22Rv1 (cell line): ENCODE measurements at regions not wholly inside any gene's neighbourhood (a gene's known extent, or its start where the extent isn't known, plus 50 kb on each side); places are given as distances from the start of the nearest gene placed in this dataset.

ENCODE experiments used
- CTCF ChIP-seq: fragments of 450-650 bp; IDR thresholded peaks from 2 replicates; pipeline ENCODE4 v1.5.1; 2017; ENCODE audit warnings: mild to moderate bottlenecking
- ZFX ChIP-seq: fragments of 450-650 bp; IDR thresholded peaks from 2 replicates; pipeline ENCODE4 v1.6.1; 2017; ENCODE audit warnings: antibody characterized with exemption, borderline replicate concordance

GRCh38 chr21:25405984-25406383, 201.3 kb downstream of the MRPL39 start:
- TF ChIP-seq CTCF = no peak
- no peak for TF ChIP-seq ZFX
